H1 (cell line): ENCODE measurements at regions not wholly inside any gene's neighbourhood (a gene's known extent, or its start where the extent isn't known, plus 50 kb on each side); places are given as distances from the start of the nearest gene placed in this dataset.

Experiments
- CTCF ChIA-PET: fragments of 300-600 bp; sonication (Branson Sonifier 250); formaldehyde crosslinking; loops from one replicate; lab custom pipeline; 2021; ENCODE audit not compliant: partially characterized antibody; lab: Charles Lee
- POLR2A ChIA-PET: fragments of 300-600 bp; sonication (Branson Sonifier 250); formaldehyde crosslinking; loops from one replicate; lab custom pipeline; 2021; ENCODE audit warnings: inconsistent platforms; ENCODE audit not compliant: partially characterized antibody; lab: Charles Lee
- DNase-seq, 2 experiments: peaks; one replicate each; pipeline versions ENCODE4 v3.0.0 to v3.0.0-alpha.2; 2010 to 2022; ENCODE audit warnings: low spot score in 2 of 2, low read depth in 1 of 2, mixed read lengths in 1 of 2
- FAIRE-seq: peaks from 2 replicates; lab custom pipeline; 2011; peaks lifted over from hg19 to GRCh38; lab: Jason Lieb, UNC
- H2AFZ ChIP-seq: 2 replicates; pipeline ENCODE4 v1.8.1; 2012; ENCODE audit warnings: low read length, inconsistent platforms
- H2AK5ac ChIP-seq: 2 replicates; pipeline ENCODE4 v1.6.1; 2013; ENCODE audit warnings: low read depth, low read length
- H2BK120ac ChIP-seq: replicated peaks from 2 replicates; pipeline ENCODE3; 2013; ENCODE audit warnings: low read depth, low read length, inconsistent platforms
- H2BK12ac ChIP-seq: 2 replicates; pipeline ENCODE4 v1.6.1; 2013; ENCODE audit warnings: low read depth, low read length
- H2BK15ac ChIP-seq: 2 replicates; pipeline ENCODE4 v1.6.1; 2013; ENCODE audit warnings: low read length
- H2BK20ac ChIP-seq: 2 replicates; pipeline ENCODE4 v1.6.1; 2013; ENCODE audit warnings: low read length
- H2BK5ac ChIP-seq: 2 replicates; pipeline ENCODE4 v1.6.1; 2013; ENCODE audit warnings: low read depth, low read length
- H3K14ac ChIP-seq: 2 replicates; pipeline ENCODE4 v1.6.1; 2013; ENCODE audit warnings: inconsistent platforms; ENCODE audit not compliant: insufficient read length
- H3K18ac ChIP-seq: 2 replicates; pipeline ENCODE4 v1.6.1; 2013; ENCODE audit warnings: low read length; ENCODE audit errors: extremely low read depth
- H3K23ac ChIP-seq: 2 replicates; pipeline ENCODE4 v1.6.1; 2013; ENCODE audit warnings: inconsistent platforms; ENCODE audit not compliant: insufficient read length
- H3K23me2 ChIP-seq: 2 replicates; pipeline ENCODE4 v1.6.1; 2013; ENCODE audit warnings: low read depth, low read length
- H3K27ac ChIP-seq: 2 replicates; pipeline ENCODE4 v1.6.1; 2011; ENCODE audit warnings: low read depth, low read length, inconsistent platforms
- H3K27me3 ChIP-seq, 4 experiments: replicated peaks in 1 of 4; 1 replicate in 1 of 4; 2 replicates in 3 of 4; pipeline versions ENCODE4 v1.6.1 to v1.8.1; 2011 to 2013; ENCODE audit warnings: low read length in 3 of 4, mild to moderate bottlenecking in 3 of 4, inconsistent platforms in 2 of 4, mixed read lengths in 2 of 4, moderate library complexity in 1 of 4; ENCODE audit not compliant: control insufficient read depth in 3 of 4, insufficient read depth in 3 of 4; ENCODE audit errors: extremely low read depth in 1 of 4
- H3K36me3 ChIP-seq, 4 experiments: 2 replicates each; pipeline versions ENCODE4 v1.6.1 to v1.8.1; 2011 to 2013; ENCODE audit warnings: mild to moderate bottlenecking in 4 of 4, low read length in 3 of 4, moderate library complexity in 2 of 4, control low read depth in 1 of 4, inconsistent platforms in 1 of 4; ENCODE audit not compliant: insufficient read depth in 4 of 4, control insufficient read depth in 2 of 4
- H3K4ac ChIP-seq: replicated peaks from 2 replicates; pipeline ENCODE3; 2013; ENCODE audit warnings: low read length, low read depth, mixed read lengths, inconsistent platforms; ENCODE audit not compliant: insufficient read length
- H3K4me1 ChIP-seq, 4 experiments: replicated peaks in 1 of 4; 1 replicate in 1 of 4; 2 replicates in 3 of 4; pipeline versions ENCODE4 v1.6.1 to v1.8.1; 2011 to 2013; ENCODE audit warnings: low read length in 3 of 4, inconsistent platforms in 2 of 4, mixed read lengths in 1 of 4; ENCODE audit not compliant: insufficient read depth in 4 of 4, control insufficient read depth in 3 of 4
- H3K4me2 ChIP-seq, 2 experiments: 2 replicates each; pipeline versions ENCODE4 v1.6.1 to v1.8.1; 2011 to 2013; ENCODE audit warnings: low read depth in 2 of 2, low read length in 2 of 2, control low read depth in 1 of 2, inconsistent platforms in 1 of 2, mild to moderate bottlenecking in 1 of 2; ENCODE audit not compliant: insufficient read depth in 1 of 2
- H3K4me3 ChIP-seq, 4 experiments: fragments of 200-600, 300-600 bp in 1 of 4; sonication (generic), shearing (Covaris generic), sonication (Bioruptor Twin) in 1 of 4; 2 replicates each; pipeline versions ENCODE4 v1.5.1 to v1.8.1; 2011 to 2016; ENCODE audit warnings: low read length in 4 of 4, low read depth in 3 of 4, control low read depth in 2 of 4, inconsistent platforms in 2 of 4, mild to moderate bottlenecking in 2 of 4, mixed read lengths in 1 of 4, moderate library complexity in 1 of 4; ENCODE audit not compliant: insufficient read depth in 2 of 4; ENCODE audit errors: extremely low read depth in 1 of 4
- H3K56ac ChIP-seq: replicated peaks from 2 replicates; pipeline ENCODE3; 2013; ENCODE audit warnings: low read depth, mild to moderate bottlenecking, mixed read lengths, low read length, inconsistent platforms; ENCODE audit not compliant: insufficient read length
- H3K79me1 ChIP-seq: 2 replicates; pipeline ENCODE4 v1.6.1; 2013; ENCODE audit warnings: low read depth, low read length, control low read depth
- H3K79me2 ChIP-seq, 2 experiments: 2 replicates each; pipeline versions ENCODE4 v1.6.1 to v1.8.1; 2012 to 2013; ENCODE audit warnings: low read length in 2 of 2, mild to moderate bottlenecking in 2 of 2, inconsistent platforms in 1 of 2; ENCODE audit not compliant: insufficient read depth in 2 of 2, control insufficient read depth in 1 of 2
- H3K9ac ChIP-seq, 4 experiments: replicated peaks in 1 of 4; 1 replicate in 1 of 4; 2 replicates in 3 of 4; pipeline versions ENCODE4 v1.6.1 to v1.8.1; 2011 to 2013; ENCODE audit warnings: low read depth in 3 of 4, low read length in 3 of 4, control low read depth in 2 of 4, mild to moderate bottlenecking in 2 of 4, moderate library complexity in 2 of 4, inconsistent platforms in 1 of 4; ENCODE audit errors: extremely low read depth in 1 of 4
- H3K9me3 ChIP-seq, 2 experiments: 2 replicates each; pipeline versions ENCODE4 v1.6.1 to v1.8.1; 2012 to 2013; ENCODE audit warnings: mild to moderate bottlenecking in 2 of 2, moderate library complexity in 2 of 2, control low read depth in 1 of 2, inconsistent platforms in 1 of 2, low read depth in 1 of 2, low read length in 1 of 2, mixed read lengths in 1 of 2; ENCODE audit not compliant: insufficient read depth in 2 of 2
- H4K20me1 ChIP-seq, 2 experiments: replicated peaks in 1 of 2; 2 replicates each; pipeline versions ENCODE3 to v1.8.1; 2011 to 2013; ENCODE audit warnings: inconsistent platforms in 2 of 2, low read length in 2 of 2, mild to moderate bottlenecking in 1 of 2; ENCODE audit not compliant: insufficient read depth in 2 of 2, control insufficient read depth in 1 of 2
- H4K5ac ChIP-seq: 2 replicates; pipeline ENCODE4 v1.6.1; 2013; ENCODE audit warnings: low read length, low read depth, mixed read lengths, inconsistent platforms; ENCODE audit not compliant: insufficient read length
- H4K8ac ChIP-seq: 2 replicates; pipeline ENCODE4 v1.8.0; 2013; ENCODE audit warnings: mild to moderate bottlenecking, moderate library complexity, low read length, inconsistent platforms; ENCODE audit not compliant: insufficient read depth; ENCODE audit errors: extremely low read depth
- H4K91ac ChIP-seq: replicated peaks from 2 replicates; pipeline ENCODE3; 2013; ENCODE audit warnings: low read length, mixed read lengths, inconsistent platforms; ENCODE audit not compliant: insufficient read length
- CBX8 ChIP-seq: fragments of 300-800, 300-1000 bp; sonication (generic); IDR thresholded peaks from 2 replicates; pipeline ENCODE4 v1.7.1; 2016; ENCODE audit warnings: low read depth, low read length, borderline replicate concordance
- CTBP2 ChIP-seq: IDR thresholded peaks from 2 replicates; pipeline ENCODE4 v1.7.0; 2011; ENCODE audit warnings: borderline replicate concordance, mild to moderate bottlenecking, moderate library complexity, mixed read lengths, low read length; ENCODE audit not compliant: insufficient read depth, insufficient read length
- EZH2 ChIP-seq: fragments of 200-600 bp; sonication (generic); IDR thresholded peaks from 2 replicates; pipeline ENCODE4 v1.7.1; 2012; ENCODE audit warnings: low read depth, mild to moderate bottlenecking, moderate library complexity, low read length, inconsistent platforms; ENCODE audit not compliant: severe bottlenecking
- NANOG ChIP-seq: IDR thresholded peaks from 2 replicates; pipeline ENCODE4 v1.6.1; 2011; ENCODE audit warnings: low read length, low read depth, mild to moderate bottlenecking, inconsistent platforms; ENCODE audit not compliant: insufficient read depth, poor library complexity, severe bottlenecking
- SIRT6 ChIP-seq: IDR thresholded peaks from one replicate; pipeline ENCODE4 v1.7.1; 2012; ENCODE audit warnings: low read length, inconsistent platforms
- SIX5 ChIP-seq: IDR thresholded peaks from 2 replicates; pipeline ENCODE4 v1.6.1; 2011; ENCODE audit warnings: mild to moderate bottlenecking, low read depth, low read length
- WGBS, 2 experiments: shearing (Covaris generic) in 1 of 2; methylation state at CpG; one replicate each; pipeline versions ENCODE4 v1.1.6 to v1.1.7; 2013 to 2015; ENCODE audit warnings: low lambda C conversion rate in 2 of 2, mixed read lengths in 2 of 2, inconsistent platforms in 1 of 2, low coverage in 1 of 2, missing lambda C conversion rate in 1 of 2; ENCODE audit not compliant: insufficient replicate concordance in 2 of 2, insufficient coverage in 1 of 2, insufficient read length in 1 of 2; ENCODE audit errors: extremely low coverage in 1 of 2, missing lambda C conversion rate in 1 of 2; 5-methylcytosine and 5-hydroxymethylcytosine counted together

GRCh38 chr18:44453505-44453904, 227.2 kb upstream of the SETBP1 start:
- CTCF ChIA-PET: interaction anchor here (0.6 to 1.1 kb wide), 2 partner anchors 20 to 571 kb away, joined by 3 read pairs; no protein-coding TSS in a partner anchor
- 97% methylated on average over 2 of the region's 2 CpGs; no CpG with 5 or more reads in 1 of the 2 experiments for WGBS, 2 experiments
- no peaks in the 10 kb centered on the region for H3K79me1 ChIP-seq
- no peak overlapping the region for H3K9ac ChIP-seq
- H2BK5ac ChIP-seq: no peak overlapping the region
- H3K4me1 ChIP-seq: no peaks in the 10 kb centered on the region
- no peak overlapping the region for H3K18ac ChIP-seq
- no peak overlapping the region for H4K5ac ChIP-seq
- no peak overlapping the region for H2BK15ac ChIP-seq
- H3K79me2 ChIP-seq: no peaks in the 10 kb centered on the region
- no peak overlapping the region for H3K27ac ChIP-seq
- no peaks in the 10 kb centered on the region for H3K23me2 ChIP-seq
- H4K91ac ChIP-seq: no peak overlapping the region
- no peak overlapping the region for H2BK120ac ChIP-seq
- H3K4me3 ChIP-seq: no peak overlapping the region
- POLR2A ChIA-PET: no interaction called here
- H2AFZ ChIP-seq: no peak overlapping the region
- H3K23ac ChIP-seq: no peak overlapping the region
- no peak overlapping the region for H4K8ac ChIP-seq
- no peaks in the 10 kb centered on the region for H4K20me1 ChIP-seq
- H3K14ac ChIP-seq: no peak overlapping the region
- no peak for DNase-seq
- no peaks in the 10 kb centered on the region for H3K9me3 ChIP-seq
- H3K36me3 ChIP-seq: no peaks in the 10 kb centered on the region
- peaks cover 0 to 1% (median 0%) of the 10 kb centered on the region in 4 experiments; a peak in 1 of 7 replicates for H3K27me3 ChIP-seq
- H2BK20ac ChIP-seq: no peak overlapping the region
- no peak overlapping the region for H2AK5ac ChIP-seq
- H3K56ac ChIP-seq: no peak overlapping the region
- TF ChIP-seq CBX8 (no peak), EZH2 (no peak), SIRT6 (no peak), CTBP2 (no peak), NANOG (no peak), SIX5 (no peak)
- no peak overlapping the region for H2BK12ac ChIP-seq
- no peak overlapping the region for H3K4ac ChIP-seq
- no peak for FAIRE-seq
- H3K4me2 ChIP-seq: no peak overlapping the region
